GM21786 (cell line): ENCODE measurements at regions not wholly inside any gene's neighbourhood (a gene's known extent, or its start where the extent isn't known, plus 50 kb on each side); places are given as distances from the start of the nearest gene placed in this dataset.
"Not testable (repeated sequence)": the region's sequence is repeated elsewhere in the genome, so short reads cannot be mapped to it uniquely, and the experiment has no call there.

ENCODE experiments used
- ATAC-seq: cut with Tn5 transposase; IDR thresholded peaks from one replicate; pipeline ENCODE4 v1.9.1; 2021; ENCODE audit not compliant: unreplicated experiment

DNA sequence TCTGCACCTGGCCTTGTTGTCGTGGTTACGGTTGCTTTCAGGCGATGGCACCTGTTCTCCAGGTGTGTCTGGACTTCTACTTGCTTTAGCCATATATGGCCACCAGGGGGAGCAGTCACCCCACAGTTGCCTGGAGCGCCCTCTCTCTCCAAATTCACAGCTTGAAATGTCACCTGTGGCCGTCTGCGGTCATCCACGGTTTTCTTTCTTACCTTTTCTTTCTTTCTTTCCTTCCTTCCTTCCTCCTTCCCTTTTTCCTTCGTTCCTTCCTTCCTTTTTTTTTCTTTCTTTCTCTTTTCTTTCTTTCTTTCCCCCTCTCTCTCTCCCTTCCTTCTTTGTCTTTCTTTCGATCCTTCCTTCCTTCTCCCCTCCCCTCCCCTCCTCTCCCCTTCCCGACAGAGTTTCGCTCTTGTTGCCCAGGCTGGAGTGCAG lies 150.5 kb upstream of the VKORC1L1 start:
- peak; percentile 69 for ATAC-seq

DNA sequence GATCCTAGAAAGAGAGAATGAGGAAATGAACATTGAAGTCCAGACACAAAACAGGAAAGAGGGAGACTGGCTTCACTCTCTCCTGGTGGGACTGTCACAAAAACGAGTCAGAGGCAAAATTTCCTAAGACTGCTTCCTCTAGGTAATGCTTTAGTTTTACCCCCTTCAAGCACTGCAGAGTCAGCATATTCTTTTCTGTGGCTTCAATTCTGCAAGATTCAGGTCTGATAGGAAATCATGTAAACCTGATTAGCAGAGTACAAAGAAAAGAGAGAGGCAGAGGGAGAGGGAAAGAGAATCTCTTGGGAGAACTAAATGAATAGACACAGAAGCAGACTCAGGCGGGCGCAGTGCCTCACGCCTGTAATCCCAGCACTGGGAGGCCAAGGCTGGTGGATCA lies 145.7 kb upstream of the VKORC1L1 start:
- ATAC-seq, result not testable (repeated sequence)

DNA sequence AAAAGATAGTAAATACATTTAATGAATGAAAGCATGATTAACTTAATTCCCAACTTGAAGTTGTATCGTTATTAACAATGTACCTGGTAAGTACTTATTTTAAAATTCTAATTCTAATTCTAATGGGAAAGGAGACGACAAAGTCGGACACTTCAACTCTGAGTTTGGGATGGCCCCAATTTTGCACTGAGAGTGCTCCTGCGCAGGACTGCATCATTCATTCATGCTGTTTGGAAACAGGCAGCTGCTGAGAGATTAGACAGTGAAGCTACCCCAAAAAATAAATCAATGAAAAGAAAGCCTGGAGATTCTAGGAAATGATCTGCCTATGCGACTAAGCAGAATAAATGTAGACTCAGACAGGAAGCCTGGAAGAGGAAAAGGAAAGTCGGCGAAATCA lies 141.7 kb upstream of the VKORC1L1 start:
- no peak for ATAC-seq

DNA sequence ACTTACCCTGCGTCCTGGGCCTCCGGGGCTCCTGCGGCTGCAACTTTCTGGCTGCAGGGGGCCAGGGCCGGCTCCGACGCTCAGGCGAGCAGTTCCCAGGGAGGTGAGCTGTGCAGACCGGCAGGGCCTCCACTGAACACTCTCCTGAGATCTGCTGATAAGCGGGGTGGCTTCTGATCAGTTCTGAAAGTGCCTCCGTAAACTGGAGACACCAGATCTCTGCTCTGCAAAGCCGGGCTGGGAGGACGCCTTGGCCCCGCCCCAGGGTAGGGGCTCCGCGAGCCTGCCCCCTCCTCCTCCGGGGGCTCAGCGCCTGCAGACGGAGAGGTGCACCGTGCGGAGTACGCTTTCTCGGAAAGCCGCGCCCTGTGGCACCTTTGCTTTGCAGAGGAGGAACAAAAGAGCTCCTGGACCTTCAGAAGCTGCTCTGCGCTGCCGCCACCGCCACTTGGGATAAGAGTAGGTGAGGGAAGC lies 141.3 kb upstream of the VKORC1L1 start:
- no peak for ATAC-seq

DNA sequence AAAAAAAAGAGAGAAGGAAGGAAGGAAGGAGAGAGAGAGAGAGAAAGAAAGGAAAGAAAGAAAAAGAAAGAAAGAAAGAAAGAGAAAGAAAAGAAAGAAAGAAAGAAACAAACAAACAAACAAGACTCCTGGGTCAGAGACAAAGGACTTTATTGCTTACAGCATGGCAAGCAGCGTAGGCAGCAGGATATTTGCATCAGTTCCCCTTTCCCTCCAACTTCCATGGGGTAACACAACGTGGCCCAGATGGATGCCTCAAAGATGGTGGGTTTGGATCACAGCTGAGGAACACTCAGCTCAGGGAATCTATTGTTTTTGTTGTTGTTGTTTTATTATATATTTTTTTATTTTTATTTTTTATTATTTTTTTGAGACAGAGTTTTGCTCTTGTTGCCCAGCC lies 128.5 kb upstream of the VKORC1L1 start:
- ATAC-seq, result no peak

DNA sequence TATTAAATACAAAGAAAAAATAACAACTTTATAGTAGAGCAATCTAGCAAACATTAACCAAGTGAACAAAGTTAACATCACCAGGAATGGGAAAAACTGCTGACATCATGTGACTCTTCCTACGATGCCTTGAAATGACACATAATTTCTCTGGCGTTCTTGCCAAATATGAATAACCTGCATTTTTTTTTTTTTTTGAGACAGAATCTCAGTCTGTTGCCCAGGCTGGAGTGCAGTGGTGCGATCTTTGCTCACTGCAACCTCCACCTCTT lies 126.5 kb upstream of the VKORC1L1 start:
- ATAC-seq, result no peak

DNA sequence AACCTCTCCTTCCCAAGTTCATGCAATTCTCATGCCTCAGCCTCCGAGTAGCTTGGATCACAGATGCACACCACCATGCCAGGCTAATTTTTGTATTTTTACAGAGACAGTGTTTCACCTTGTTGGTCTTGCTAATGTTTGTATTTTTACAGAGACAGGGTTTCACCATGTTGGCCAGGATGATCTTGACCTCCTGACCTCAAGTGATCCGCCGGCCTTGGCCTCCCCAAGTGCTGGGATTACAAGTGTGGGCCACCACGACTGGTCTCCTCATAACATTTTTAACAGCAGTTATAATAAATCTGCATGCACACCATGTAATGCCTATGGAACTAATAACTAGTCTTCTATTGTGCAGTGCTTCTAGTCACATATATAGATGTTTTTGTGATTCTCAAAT lies 123.8 kb upstream of the VKORC1L1 start:
- ATAC-seq, result no peak

DNA sequence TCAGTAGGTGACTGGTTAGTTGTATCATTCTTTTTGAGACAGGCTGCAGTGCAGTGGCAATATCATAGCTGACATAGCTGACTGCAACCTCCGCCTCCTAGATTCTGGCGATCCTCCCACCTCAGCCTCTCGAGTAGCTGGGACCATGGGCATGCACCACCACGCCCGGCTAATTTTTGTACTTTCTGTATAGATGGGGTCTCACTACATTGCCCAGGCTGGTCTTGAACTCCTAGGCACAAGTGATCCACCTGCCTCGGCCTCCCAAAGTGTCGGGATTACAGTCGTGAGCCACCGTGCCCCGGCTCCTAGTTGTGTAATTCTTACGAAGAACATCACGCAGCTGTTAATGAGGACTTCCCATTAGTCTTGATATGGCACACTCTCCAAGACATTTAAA lies 123.4 kb upstream of the VKORC1L1 start:
- no peak for ATAC-seq

DNA sequence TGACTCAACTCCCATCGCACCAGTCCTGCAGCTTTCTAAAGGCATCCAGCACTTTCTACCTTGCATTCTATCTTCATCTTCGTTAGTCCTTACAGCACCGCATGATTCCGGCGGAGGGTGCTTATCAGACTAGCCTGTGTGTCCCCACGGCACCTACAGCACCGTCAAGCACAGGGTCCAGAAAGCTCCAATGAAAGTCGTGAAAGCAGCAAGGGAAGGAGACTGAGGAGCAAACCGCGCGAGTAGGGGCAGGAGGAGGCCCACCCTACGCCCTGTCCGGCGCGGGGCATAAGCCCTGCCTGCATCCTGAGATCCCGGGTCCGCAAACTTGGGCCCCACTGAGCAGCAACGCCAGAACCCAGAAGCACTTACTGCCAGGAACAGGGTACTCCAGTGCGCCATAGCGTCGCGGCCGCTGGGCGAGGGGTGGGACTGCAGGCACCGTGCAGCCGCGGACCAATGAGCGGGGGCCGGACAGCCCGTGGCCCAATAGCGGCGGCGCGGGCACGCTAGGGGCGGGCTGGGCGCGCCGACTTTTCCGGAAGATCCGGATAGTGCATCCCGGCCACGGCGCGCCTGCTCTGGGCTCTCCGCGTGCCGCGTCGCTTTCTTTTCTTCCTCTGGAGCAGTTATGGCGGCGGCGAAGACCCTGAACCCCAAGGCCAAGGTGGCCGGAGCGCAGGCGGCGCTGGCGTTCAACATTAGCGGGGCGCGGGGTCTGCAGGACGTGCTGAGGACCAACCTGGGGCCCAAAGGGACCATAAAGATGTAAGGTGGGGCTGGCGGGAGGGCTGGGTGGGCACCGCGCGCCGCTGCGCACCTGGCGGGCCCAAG lies 122.1 kb upstream of the VKORC1L1 start:
- ATAC-seq, result peak; percentile 99

DNA sequence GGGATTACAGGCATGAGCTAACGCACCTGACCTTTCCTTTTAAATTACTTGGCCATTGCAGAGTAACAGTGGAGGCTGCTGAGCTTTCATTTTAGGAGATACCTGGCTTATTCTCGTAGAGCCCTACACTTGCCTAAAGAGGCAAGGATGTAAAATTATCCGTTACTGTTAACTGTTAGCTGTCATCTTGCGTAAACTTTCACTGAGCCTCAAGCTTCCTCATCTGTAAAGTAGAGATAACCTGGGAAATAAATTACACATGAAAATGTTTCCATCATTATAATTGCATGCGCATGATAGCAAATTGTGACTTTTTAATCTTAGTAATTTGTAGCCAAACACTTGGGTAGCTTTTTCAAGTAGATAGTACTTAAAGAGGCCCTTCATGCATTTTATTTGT lies 118.8 kb upstream of the VKORC1L1 start:
- ATAC-seq, result not testable (repeated sequence)

DNA sequence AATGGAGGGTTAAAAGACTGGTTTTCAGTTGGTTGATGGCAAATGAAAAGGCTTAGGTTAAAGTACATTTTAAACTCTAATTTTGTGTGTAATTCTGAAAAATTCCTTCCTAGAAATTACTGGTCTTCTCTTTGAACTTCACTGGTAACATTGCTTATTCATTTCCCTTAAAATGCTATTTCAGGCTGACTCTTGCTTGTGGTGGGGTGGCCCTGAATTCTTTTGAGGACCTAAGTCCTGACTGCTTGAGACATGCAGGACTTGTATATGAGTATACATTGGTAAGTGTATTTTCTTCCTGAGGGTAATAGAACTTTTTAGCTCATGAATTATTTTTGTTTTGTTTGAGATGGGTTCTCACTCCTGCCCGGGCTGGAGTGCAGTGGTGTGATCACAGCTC lies 113.9 kb upstream of the VKORC1L1 start:
- ATAC-seq, result not testable (repeated sequence)

DNA sequence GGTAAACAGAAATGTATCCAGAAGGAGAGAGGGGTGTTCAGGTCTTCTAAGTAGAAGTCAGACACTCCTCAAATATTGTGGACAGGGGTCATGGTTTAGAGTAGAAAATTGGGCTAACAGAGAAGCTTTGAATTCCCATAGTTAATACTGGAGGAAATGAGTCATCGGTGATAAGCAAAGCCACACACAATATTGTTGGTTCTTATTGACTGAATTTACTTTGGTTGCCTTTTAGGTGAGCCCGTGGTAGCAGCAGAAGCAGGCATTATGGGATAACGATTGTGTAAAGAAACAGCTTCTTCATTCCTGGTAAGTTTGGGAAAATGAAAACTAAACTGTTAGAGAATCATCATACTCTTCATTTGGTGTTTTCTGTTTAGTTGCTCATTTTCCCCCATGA lies 110.2 kb upstream of the VKORC1L1 start:
- ATAC-seq, result not testable (repeated sequence)

DNA sequence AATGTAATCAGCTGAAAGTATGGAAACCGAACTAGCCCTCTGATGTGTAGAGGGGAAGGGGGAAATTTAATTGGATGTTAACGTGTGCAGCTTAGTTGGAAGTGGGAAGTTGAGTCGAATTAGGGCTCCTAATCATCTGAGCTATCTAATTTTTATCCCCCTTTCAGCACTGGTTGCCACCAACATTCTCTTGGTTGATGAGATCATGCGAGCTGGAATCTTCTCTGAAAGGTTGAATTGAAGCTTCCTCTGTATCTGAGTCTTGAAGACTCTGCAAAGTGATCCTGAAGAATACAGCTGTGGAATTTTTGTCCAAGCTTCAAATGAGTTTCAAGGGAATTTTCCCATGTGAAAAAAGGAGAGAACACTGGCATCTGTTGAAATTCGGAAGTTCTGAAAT lies 109.8 kb upstream of the VKORC1L1 start:
- ATAC-seq, result not testable (repeated sequence)

DNA sequence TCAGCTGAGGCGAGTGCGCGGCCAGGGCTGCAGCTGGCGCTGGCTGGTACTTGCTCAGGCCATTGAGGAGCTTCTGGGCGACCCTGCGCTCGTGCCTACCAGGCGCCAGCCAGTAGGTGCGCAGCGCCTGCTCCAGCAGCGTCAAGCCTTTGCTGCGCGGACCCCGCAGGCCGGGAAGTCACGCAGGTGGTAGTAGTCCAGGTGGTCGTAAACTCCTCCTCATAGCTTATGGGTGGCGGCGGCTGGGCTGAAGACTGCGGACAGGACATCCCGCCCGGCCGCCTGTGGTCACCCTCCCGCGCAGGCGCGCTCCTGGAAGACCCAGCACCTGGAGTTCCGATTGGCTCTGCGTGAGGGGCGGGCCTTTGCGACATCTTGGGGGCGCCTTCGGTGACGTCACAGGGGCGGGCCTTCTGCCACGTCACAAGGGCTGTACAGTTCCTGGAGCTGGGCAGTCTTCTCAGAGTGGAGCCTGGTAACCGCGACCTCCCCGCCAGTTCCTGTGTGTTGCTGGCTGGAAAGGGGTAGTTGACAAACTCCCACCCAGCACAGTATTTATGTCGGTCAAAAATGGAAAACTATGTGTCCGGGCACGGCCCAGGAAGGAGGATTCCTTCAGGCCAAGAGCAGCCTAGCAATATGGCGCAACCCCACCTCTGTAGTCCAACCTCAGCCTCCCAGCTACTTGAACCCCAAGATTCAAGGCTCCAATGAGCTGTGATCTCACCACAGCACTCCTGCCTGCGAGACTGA lies 102.2 kb upstream of the VKORC1L1 start:
- ATAC-seq, result peak; percentile 97

DNA sequence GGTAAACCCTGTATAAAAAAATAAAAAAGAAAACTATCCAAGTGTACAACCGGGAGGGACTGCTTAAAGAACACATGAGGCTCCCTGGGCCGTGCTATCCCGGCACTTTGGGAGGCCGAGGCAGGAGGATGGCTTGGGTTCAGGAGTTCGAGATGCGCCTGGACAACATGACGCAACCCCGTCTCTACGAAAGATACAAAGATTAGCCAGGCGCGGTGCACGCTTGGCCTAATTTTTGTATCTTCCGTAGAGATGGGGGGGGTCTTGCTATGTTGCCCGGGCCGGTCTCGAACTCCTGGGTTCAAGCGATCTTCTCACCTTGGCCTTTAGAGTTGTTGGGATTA lies 101.7 kb upstream of the VKORC1L1 start:
- not testable (repeated sequence) for ATAC-seq

DNA sequence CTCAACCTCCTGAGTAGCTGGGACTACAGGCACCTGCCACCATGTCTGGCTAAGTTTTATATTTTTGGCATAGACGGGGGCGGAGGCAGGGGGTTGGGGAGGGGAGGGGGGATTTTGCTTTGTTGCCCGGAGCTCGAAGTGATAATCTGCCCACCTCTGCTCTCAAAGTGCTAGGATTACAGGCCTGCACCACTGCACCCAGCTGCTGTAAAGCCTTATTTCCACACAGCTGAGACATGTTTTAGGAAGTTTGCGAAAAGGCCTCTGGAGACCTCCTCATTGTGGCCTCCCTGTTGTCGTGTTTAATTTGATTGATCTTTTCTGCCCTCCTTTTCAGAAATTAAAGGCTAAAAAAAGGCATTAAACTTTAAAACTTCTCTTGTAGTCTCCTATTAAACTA lies 96.2 kb upstream of the VKORC1L1 start:
- ATAC-seq, result not testable (repeated sequence)

DNA sequence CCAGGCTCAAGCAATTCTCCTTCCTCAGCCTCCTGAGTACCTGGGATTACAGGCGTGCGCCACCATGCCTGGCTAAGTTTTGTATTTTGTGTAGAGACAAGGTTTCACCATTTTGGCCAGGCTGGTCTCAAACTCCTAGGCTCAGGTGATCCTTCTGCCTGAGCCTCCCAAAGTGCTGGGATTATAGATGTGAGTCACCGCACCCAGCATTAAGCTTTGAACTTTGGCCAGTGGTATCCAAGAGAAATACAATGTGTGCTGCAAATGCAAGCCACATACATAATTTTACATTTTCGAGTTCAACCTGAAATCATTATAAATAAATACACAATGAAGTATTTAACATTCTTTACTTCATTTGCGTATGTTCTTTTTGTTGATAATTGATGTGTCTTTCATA lies 82.9 kb upstream of the VKORC1L1 start:
- ATAC-seq, result not testable (repeated sequence)

DNA sequence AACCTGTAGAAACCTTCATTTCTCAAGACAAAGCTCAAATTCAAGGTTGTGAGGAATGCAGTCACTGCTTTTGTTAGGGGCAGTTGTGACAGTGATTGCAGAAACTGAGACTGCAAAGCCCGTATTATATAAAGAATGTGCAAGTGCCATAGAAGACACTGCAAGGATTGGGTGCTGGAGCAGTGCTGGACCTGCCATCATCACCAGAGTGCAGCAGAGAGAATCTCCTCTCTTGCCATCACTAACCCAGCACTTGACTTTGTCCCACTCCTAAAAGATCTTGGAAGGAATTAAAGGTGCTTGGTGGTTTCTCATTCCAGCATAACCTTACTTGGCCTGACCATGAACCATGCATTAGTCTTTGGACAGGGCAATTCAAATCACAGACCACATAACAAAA lies 81.1 kb upstream of the VKORC1L1 start:
- ATAC-seq, result not testable (repeated sequence)

DNA sequence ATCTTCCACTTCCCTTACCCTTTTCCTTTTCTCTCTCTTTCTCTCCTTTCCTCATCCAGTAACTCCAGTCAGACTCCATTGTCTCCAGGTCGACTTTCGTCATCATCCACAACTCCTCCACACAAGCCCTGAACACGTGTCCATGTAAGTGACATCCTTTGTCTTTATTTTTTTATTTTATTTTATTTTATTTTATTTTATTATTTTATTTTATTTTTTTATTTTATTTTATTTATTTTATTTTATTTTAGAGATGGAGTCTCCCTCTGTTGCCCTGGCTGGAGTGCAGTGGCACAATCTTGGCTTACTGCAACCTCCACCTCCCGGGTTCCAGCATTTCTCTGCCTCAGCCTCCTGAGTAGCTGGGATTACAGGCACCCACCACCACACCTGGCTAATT lies 80.1 kb upstream of the VKORC1L1 start:
- ATAC-seq, result not testable (repeated sequence)

DNA sequence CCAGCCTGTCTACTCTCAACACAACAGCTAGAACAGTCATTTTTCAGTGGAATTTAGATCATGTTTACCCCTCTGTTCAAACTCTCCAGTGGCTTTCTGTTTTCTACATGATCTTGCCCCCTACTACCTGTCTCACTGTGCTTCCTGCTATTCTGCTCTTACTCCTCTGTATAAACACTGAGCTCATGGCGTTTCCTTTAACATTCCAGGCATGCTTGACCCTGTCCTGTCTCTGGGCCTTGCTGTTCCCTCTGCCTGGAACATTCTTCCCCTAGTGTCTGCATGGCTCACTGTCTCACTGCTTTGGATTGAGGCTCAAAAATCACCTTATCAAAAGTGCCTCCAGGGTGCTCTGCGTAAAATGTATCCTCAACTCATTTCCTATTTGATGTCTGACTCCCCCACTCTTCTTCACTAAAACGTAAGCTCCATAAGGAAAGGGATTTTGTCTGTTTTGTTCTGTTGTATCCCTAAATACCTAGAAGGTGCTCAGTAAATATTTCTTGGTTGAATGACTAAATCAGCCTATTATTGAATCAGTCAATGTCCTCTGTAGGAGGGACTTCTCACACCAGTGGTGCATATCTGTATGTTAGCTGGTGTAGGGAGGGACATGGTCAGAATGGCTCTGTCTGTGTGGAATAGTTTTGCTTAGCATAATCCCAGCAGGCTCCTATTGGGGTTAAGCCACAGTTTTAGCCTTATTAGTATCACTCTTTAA lies 78.0 kb upstream of the VKORC1L1 start:
- not testable (repeated sequence) for ATAC-seq

DNA sequence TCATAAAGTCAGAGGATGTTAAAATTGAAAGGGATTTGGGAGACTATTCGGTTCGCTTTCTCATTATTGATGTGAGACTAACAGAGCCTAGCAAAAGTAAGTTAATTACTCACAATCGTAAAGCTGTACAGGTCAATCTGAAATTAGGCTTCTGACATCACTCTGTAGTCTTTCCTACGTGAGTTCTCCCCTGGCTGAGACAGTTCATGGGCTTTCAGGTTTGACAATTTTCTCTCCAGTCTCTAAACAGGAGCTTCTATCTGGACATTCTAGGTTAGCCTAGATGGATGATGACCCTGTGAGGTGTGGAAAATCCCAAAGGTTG lies 77.5 kb upstream of the VKORC1L1 start:
- ATAC-seq, result not testable (repeated sequence)

DNA sequence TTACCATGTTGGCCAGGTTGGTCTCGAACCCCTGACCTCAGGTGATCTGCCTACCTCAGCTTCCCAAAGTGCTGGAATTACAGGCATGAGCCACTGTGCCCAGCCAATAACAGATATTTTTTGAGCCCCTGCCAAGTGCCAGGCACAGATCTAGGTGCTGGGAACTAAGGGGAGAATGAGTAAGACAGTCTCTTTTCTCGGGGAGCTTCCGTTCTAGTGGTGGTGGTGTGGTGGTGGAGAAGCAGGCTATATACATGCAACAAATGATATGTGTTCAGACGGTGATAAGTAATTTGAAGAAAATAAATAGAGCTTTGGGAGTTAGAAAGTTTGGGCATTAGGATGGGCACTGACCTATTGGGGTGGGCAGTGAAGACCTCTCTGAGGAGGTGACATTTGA lies 76.7 kb upstream of the VKORC1L1 start:
- no peak for ATAC-seq
